Ureter (tissue), 1 donor: ENCODE measurements at regions not wholly inside any gene's neighbourhood (a gene's known extent, or its start where the extent isn't known, plus 50 kb on each side); places are given as distances from the start of the nearest gene placed in this dataset.
"Not testable (repeated sequence)": the region's sequence is repeated elsewhere in the genome, so short reads cannot be mapped to it uniquely, and the experiment has no call there.

Source experiments
- DNase-seq: peaks from one replicate; pipeline ENCODE4 v3.0.0-alpha.2; 2020; ENCODE audit warnings: low spot score
- donor health status: DM: yes; HTN: yes; CAD: no.

GRCh38 chr16:65845466-65846209, 520.9 kb upstream of the CDH5 start:
- DNase-seq, result no peak

- DNase-seq, result no peak
These were observed 522.5 kb upstream of the CDH5 start for GRCh38 chr16:65843941-65844340.

- no peak for DNase-seq
These were observed 524.4 kb upstream of the CDH5 start for GRCh38 chr16:65842067-65842466.

GRCh38 chr16:65838001-65838400, 528.5 kb upstream of the CDH5 start:
- no peak for DNase-seq

- DNase-seq, result no peak
These were observed 529.0 kb upstream of the CDH5 start for GRCh38 chr16:65837464-65837863.

- DNase-seq, result no peak
These were observed 531.8 kb upstream of the CDH5 start for GRCh38 chr16:65834688-65835087.

- DNase-seq, result peak; percentile 52
These were observed 533.2 kb upstream of the CDH5 start for GRCh38 chr16:65833171-65833871.

- no peak for DNase-seq
These were observed 533.8 kb upstream of the CDH5 start for GRCh38 chr16:65832679-65833078.

- no peak for DNase-seq
These were observed 534.4 kb upstream of the CDH5 start for GRCh38 chr16:65831903-65832666.

GRCh38 chr16:65829076-65829475, 537.4 kb upstream of the CDH5 start:
- no peak for DNase-seq

GRCh38 chr16:65828296-65828695, 538.2 kb upstream of the CDH5 start:
- no peak for DNase-seq

GRCh38 chr16:65827231-65827630, 539.3 kb upstream of the CDH5 start:
- DNase-seq, result no peak

- DNase-seq, result no peak
These were observed 541.2 kb upstream of the CDH5 start for GRCh38 chr16:65825191-65825856.

GRCh38 chr16:65822148-65822547, 544.3 kb upstream of the CDH5 start:
- DNase-seq, result no peak

GRCh38 chr16:65819136-65819898, 547.2 kb upstream of the CDH5 start:
- no peak for DNase-seq

- DNase-seq, result no peak
These were observed 548.7 kb upstream of the CDH5 start for GRCh38 chr16:65817799-65818198.

GRCh38 chr16:65817066-65817465, 549.4 kb upstream of the CDH5 start:
- DNase-seq, result no peak

- DNase-seq, result no peak
These were observed 549.9 kb upstream of the CDH5 start for GRCh38 chr16:65816556-65816955.

GRCh38 chr16:65815707-65816106, 550.8 kb upstream of the CDH5 start:
- no peak for DNase-seq

GRCh38 chr16:65813879-65814278, 552.6 kb upstream of the CDH5 start:
- DNase-seq, result not testable (repeated sequence)

GRCh38 chr16:65809627-65810026, 556.9 kb upstream of the CDH5 start:
- DNase-seq, result no peak
